ENCODE measurements at regions not wholly inside any gene's neighbourhood (a gene's known extent, or its start where the extent isn't known, plus 50 kb on each side); places are given as distances from the start of the nearest gene placed in this dataset.
A peak's percentile ranks its signal among the peaks of the same experiment; 100 is the strongest.

DNA sequence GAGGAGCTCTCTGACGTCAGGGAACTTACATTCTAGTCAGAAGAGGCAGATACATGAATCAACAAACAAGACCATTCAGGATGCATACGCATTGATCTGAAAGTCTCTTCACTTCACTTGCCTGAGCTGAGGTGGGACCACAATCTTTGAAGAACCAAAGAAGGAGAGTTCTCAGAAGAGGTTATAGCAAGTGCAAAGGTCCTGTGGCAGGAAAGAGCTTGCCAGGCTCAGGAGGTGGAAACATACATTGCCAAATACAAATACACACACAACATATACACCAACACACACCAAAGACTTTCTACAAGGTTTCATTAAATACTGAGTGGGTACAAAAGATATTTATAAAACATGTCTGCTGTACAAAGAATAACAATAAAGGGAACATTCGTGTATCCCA, 86.8 kb upstream of the GJB5 start:
- Histone ChIP-seq H3K4me3 (ENCODE audit: low read length) (no peak overlapping the region), H3K36me3 (ENCODE audit: control insufficient read depth, insufficient read depth, low read length) (no peaks in the 10 kb centered on the region), H3K9ac (ENCODE audit: low read length) (no peak overlapping the region), H3K27me3 (ENCODE audit: control insufficient read depth, insufficient read depth, low read length) (no peaks in the 10 kb centered on the region), H3K4me1 (ENCODE audit: control insufficient read depth, insufficient read depth, low read length) (no peaks in the 10 kb centered on the region), H3K27ac (ENCODE audit: low read depth, low read length) (no peak overlapping the region)

DNA sequence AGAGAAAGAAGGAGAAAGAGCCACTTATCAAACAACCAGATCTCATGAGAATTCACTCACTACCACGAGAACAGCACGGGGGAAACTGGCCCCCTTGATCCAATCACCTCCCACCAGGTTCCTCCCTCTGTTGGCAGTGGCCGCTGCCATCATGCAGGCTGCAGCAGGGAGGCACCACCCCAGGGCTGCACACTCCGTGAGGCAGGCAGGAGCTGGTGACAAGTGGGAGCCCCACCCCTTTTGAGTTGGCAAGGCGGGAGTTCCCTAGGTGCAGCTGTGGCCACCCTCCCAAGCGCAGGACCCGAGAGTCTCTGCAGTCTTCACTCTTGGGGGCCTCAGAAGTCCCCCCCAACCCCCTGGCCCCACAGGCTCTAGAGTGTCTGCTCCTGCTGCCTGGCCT, 83.9 kb upstream of the GJB5 start:
- Histone ChIP-seq H3K4me3 (ENCODE audit: low read length) (no peak overlapping the region), H3K27me3 (ENCODE audit: control insufficient read depth, insufficient read depth, low read length) (no peaks in the 10 kb centered on the region), H3K27ac (ENCODE audit: low read depth, low read length) (no peak overlapping the region), H3K36me3 (ENCODE audit: control insufficient read depth, insufficient read depth, low read length) (no peaks in the 10 kb centered on the region), H3K9ac (ENCODE audit: low read length) (no peak overlapping the region), H3K4me1 (ENCODE audit: control insufficient read depth, insufficient read depth, low read length) (no peaks in the 10 kb centered on the region)

DNA sequence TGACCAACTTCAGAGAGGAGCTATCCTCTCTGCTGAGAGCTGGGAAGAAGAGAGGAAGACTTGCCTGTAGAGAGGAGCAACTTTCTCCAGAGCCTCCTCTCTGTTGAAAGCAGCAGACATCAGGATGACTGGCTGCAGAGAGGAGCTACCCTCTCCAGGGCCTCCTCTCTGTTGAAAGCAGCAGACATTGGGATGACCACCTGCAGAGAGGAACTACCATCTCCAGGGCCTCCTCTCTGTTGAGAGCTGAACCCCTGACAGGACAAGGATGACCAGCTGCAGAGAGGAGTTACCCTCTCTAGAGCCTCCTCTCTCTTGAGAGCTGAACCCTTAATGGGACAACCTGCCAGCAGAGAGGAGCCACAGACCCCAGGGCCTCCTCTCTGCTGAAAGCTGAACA, 83.0 kb upstream of the GJB5 start:
- no peak overlapping the region for H3K27ac ChIP-seq (ENCODE audit: low read depth, low read length)
- no peak overlapping the region for H3K4me3 ChIP-seq (ENCODE audit: low read length)
- H3K27me3 ChIP-seq (ENCODE audit: control insufficient read depth, insufficient read depth, low read length) = no peaks in the 10 kb centered on the region
- H3K9ac ChIP-seq (ENCODE audit: low read length) = no peak overlapping the region
- no peaks in the 10 kb centered on the region for H3K4me1 ChIP-seq (ENCODE audit: control insufficient read depth, insufficient read depth, low read length)
- no peaks in the 10 kb centered on the region for H3K36me3 ChIP-seq (ENCODE audit: control insufficient read depth, insufficient read depth, low read length)

DNA sequence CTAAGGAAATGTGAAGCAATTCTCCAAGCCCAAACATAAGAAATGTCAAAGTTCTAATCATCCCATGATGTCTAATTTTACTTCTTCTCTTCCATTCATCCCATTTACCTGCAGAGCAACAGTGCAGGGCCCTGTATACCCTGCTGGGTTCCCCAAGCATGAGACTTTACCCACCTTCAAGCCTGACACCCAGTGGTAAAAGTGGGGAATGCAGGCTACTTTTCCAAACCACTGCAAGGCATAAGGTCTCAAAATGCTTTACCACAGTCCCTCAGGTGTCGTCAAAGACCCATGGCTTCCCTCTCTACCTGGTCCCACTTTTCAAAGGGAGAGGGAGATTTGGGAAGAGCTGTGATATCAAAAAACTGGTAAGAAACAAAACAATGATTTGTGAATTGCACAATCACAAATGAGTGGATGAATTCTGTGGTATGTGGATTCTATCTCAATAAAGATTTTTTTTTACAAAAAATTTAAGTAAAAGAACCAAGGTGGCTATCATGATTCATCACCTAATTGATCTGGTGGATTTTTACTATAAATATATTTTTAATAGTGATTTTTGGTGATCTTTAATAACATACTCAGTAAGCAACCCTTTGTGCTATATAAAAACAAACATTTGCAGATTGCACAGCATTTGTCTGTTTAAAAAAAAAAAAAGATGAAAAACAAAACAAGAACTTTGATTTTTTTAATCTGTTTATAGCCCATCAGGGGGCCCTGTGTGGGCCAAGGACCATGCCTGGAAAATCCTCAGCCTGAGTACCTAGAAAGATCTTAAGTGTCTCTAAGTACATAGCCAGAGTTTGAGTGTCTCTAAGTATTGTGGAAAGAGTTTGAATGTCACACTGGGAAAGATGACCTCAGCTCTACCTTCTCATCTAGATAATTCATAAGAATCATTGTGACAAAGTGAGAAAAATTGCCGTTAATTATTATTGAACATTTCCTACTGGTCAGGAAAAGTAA, 73.1 kb upstream of the GJB5 start:
- no peaks in the 10 kb centered on the region for H3K4me1 ChIP-seq (ENCODE audit: control insufficient read depth, insufficient read depth, low read length)
- H3K27ac ChIP-seq (ENCODE audit: low read depth, low read length) = no peak overlapping the region
- no peak overlapping the region for H3K9ac ChIP-seq (ENCODE audit: low read length)
- no peak overlapping the region for H3K4me3 ChIP-seq (ENCODE audit: low read length)
- H3K36me3 ChIP-seq (ENCODE audit: control insufficient read depth, insufficient read depth, low read length) = no peaks in the 10 kb centered on the region
- H3K27me3 ChIP-seq (ENCODE audit: control insufficient read depth, insufficient read depth, low read length) = no peaks in the 10 kb centered on the region

DNA sequence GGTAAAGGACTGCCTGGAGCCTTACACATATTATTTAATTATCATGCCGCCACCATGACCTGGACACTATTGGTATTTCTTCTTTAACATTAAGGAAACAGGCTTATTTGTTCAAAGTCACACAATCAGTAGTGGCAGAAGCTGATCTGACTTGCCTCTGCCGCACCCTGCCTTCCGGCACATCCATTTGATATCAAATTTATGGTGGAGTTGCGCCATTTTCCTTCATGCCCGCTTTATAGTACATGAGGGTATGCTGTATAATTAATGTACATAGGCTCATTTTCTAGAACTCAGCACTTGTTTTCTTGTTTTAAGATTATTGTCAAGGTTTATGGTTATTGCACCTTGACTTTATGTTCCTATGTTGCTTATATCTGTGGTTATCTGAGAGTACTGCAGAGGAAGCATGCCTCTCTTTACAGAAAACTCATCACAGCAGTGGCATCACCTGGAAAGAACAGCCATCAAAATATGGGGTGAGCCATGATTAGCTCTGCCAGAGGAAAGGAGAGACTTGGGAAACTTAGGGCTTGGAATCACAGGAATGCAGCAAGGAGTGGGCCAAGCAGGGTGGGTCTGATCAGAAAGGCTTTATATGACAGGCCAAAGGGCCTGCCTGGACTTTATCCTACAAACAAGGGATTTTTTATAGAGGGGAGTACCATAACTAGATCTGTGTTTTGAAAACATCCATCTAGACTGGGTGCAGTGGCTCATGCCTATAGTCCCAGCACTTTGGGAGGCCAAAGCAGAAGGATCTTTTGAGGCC, 72.2 kb upstream of the GJB5 start:
- Histone ChIP-seq H3K27ac (ENCODE audit: low read depth, low read length) (no peak overlapping the region), H3K36me3 (ENCODE audit: control insufficient read depth, insufficient read depth, low read length) (no peaks in the 10 kb centered on the region), H3K27me3 (ENCODE audit: control insufficient read depth, insufficient read depth, low read length) (no peaks in the 10 kb centered on the region), H3K9ac (ENCODE audit: low read length) (no peak overlapping the region), H3K4me3 (ENCODE audit: low read length) (no peak overlapping the region), H3K4me1 (ENCODE audit: control insufficient read depth, insufficient read depth, low read length) (no peaks in the 10 kb centered on the region)

DNA sequence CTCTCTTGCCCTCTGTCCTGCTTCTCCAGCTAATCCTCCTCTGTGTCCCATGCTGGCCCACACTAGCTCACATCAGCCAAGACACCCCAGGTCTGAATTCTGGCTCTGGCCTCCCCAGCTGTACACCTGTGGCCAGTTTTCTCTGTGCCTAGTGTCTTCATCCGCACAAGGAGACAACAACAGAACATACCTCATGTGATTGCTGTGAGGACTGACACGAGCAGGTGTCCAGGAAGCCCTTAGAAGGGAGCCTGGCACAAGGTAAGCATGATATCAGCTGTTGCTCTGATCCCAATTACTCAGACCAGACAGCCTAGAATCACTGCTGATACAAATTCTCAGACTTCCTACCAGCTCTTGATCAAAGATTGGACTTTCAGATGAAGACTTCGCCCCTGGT, 71.2 kb upstream of the GJB5 start:
- Histone ChIP-seq H3K4me1 (ENCODE audit: control insufficient read depth, insufficient read depth, low read length) (no peaks in the 10 kb centered on the region), H3K27ac (ENCODE audit: low read depth, low read length) (no peak overlapping the region), H3K4me3 (ENCODE audit: low read length) (no peak overlapping the region), H3K9ac (ENCODE audit: low read length) (no peak overlapping the region), H3K36me3 (ENCODE audit: control insufficient read depth, insufficient read depth, low read length) (no peaks in the 10 kb centered on the region), H3K27me3 (ENCODE audit: control insufficient read depth, insufficient read depth, low read length) (no peaks in the 10 kb centered on the region)

DNA sequence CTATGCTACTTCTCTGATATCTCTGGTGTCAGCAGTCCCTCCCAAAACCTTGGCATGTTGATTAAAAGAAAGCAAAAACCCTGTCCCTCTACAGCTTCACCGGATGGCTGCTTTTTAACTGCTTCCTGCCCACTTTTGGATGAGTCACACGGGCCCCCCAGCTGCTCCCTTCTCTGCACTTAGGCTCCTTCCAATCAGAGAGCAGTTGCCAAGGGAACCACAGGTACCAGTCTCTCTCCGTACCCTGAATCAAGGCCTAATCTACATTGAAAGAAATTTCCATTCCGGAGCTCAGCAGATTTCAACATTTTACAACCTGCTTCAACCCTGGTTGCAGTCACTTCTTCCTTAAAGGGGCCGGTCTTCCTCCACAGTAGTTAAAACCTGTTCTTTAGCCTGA, 70.6 kb upstream of the GJB5 start:
- no peak overlapping the region for H3K27ac ChIP-seq (ENCODE audit: low read depth, low read length)

DNA sequence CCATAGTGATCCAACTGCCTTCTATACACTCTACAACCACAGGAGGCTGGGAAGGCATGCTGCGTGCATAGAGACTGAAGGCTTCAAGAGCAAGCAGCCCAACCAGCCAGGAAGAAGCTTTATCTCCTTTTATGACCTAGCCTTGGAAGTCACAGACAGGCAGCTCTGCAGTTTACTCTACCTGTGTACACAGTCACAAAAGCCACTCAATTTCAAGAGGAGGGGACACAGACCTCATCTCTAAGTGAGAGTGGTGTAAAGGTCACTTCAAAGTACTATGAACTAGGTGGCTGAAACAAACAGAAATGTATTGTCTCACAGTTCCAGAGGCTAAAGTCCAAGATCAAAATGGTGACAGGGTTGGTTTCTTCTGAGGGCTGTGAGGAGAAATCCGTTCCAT, 69.6 kb upstream of the GJB5 start:
- no peaks in the 10 kb centered on the region for H3K36me3 ChIP-seq (ENCODE audit: control insufficient read depth, insufficient read depth, low read length)
- H3K4me3 ChIP-seq (ENCODE audit: low read length) = no peak overlapping the region
- H3K4me1 ChIP-seq (ENCODE audit: control insufficient read depth, insufficient read depth, low read length) = no peaks in the 10 kb centered on the region
- no peak overlapping the region for H3K9ac ChIP-seq (ENCODE audit: low read length)
- H3K27ac ChIP-seq (ENCODE audit: low read depth, low read length) = no peak overlapping the region
- no peaks in the 10 kb centered on the region for H3K27me3 ChIP-seq (ENCODE audit: control insufficient read depth, insufficient read depth, low read length)

More for the DNA sequence above, 70.6 kb upstream of the GJB5 start:
- no peaks in the 10 kb centered on the region for H3K27me3 ChIP-seq (ENCODE audit: control insufficient read depth, insufficient read depth, low read length)
- H3K36me3 ChIP-seq (ENCODE audit: control insufficient read depth, insufficient read depth, low read length) = no peaks in the 10 kb centered on the region
- H3K9ac ChIP-seq (ENCODE audit: low read length) = no peak overlapping the region
- H3K4me3 ChIP-seq (ENCODE audit: low read length) = peak overlapping the region; percentile 44
- H3K4me1 ChIP-seq (ENCODE audit: control insufficient read depth, insufficient read depth, low read length) = no peaks in the 10 kb centered on the region

DNA sequence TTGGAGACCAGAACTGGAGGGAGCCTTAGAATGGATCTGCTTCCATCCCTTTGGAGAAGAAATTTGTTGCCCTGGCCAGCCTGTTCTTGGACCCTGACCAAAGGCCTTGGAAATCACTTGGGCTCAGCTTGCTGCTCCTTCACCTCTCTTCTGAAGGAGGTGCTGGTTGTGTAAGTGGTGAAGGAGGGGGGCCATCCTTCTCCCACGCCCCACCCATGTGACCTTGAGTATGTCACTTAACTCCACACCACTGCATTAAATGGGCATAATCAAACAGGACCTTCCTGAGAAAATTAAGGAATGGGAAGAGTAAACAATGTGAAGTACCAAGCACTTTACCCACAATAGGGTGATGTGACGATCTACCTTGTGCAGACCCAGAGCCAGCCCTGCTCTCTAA, 68.3 kb upstream of the GJB5 start:
- no peaks in the 10 kb centered on the region for H3K27me3 ChIP-seq (ENCODE audit: control insufficient read depth, insufficient read depth, low read length)
- no peaks in the 10 kb centered on the region for H3K4me1 ChIP-seq (ENCODE audit: control insufficient read depth, insufficient read depth, low read length)
- H3K9ac ChIP-seq (ENCODE audit: low read length) = no peak overlapping the region

DNA sequence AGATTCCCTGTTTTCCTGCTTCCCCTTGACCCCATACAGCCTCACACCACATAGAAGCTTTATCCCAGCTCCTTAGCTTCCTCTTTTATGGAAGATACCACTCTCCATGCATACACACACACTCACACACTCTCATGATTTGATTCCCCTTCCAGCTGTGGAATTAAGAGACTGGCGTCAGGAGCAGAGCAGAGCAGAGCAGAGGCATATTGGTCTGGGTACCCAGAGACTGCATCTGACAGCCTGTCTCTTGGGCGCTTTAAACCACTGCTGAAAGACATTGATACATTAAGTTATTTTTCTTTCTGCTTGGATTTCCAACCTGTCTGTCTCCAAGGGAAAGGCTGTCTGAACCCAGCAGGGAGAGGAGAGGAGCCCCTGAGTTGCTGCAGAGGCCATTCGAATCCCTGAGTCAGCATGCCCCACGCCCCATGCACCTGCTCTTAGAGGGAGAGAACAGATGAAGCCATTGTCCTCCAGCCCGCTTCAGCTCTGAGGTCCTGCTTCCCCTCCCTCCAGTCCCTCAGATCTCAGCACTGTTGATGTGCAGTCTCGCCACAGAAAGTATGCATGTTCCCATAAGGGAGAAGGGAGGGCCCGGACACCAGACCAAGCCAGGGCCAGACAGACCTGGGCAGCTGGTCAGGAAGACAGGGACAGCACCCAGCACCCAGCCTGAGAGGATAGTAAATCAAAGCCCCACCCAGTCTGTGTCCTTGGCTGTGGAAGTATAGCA, 66.7 kb upstream of the GJB5 start:
- Histone ChIP-seq H3K27me3 (ENCODE audit: control insufficient read depth, insufficient read depth, low read length) (no peaks in the 10 kb centered on the region), H3K36me3 (ENCODE audit: control insufficient read depth, insufficient read depth, low read length) (no peaks in the 10 kb centered on the region), H3K4me3 (ENCODE audit: low read length) (no peak overlapping the region), H3K27ac (ENCODE audit: low read depth, low read length) (no peak overlapping the region), H3K9ac (ENCODE audit: low read length) (no peak overlapping the region), H3K4me1 (ENCODE audit: control insufficient read depth, insufficient read depth, low read length) (no peaks in the 10 kb centered on the region)

More for the DNA sequence above, 68.3 kb upstream of the GJB5 start:
- Histone ChIP-seq H3K36me3 (ENCODE audit: control insufficient read depth, insufficient read depth, low read length) (no peaks in the 10 kb centered on the region), H3K4me3 (ENCODE audit: low read length) (no peak overlapping the region), H3K27ac (ENCODE audit: low read depth, low read length) (no peak overlapping the region)

DNA sequence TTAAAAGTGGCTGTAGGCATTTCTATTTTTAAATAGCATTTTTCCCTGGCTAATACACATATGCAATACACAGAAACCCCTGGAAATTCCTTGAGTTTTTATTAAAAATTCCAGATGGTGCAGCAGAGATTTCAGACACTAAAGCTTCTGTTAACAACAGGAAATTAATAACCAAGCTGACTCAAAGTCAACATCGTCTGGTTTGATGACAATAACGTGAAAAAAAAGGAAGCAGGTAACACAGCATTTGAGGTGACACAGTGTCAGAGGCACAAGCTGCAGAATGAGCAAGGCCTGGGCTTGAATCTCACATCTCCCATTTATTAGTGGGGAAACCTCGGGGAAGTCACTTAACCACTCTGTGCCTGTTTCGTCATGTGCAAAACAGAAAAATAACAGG, 64.6 kb upstream of the GJB5 start:
- H3K27ac ChIP-seq (ENCODE audit: low read depth, low read length) = no peak overlapping the region
- no peak overlapping the region for H3K4me3 ChIP-seq (ENCODE audit: low read length)
- no peaks in the 10 kb centered on the region for H3K36me3 ChIP-seq (ENCODE audit: control insufficient read depth, insufficient read depth, low read length)
- no peaks in the 10 kb centered on the region for H3K4me1 ChIP-seq (ENCODE audit: control insufficient read depth, insufficient read depth, low read length)
- no peak overlapping the region for H3K9ac ChIP-seq (ENCODE audit: low read length)
- no peaks in the 10 kb centered on the region for H3K27me3 ChIP-seq (ENCODE audit: control insufficient read depth, insufficient read depth, low read length)

DNA sequence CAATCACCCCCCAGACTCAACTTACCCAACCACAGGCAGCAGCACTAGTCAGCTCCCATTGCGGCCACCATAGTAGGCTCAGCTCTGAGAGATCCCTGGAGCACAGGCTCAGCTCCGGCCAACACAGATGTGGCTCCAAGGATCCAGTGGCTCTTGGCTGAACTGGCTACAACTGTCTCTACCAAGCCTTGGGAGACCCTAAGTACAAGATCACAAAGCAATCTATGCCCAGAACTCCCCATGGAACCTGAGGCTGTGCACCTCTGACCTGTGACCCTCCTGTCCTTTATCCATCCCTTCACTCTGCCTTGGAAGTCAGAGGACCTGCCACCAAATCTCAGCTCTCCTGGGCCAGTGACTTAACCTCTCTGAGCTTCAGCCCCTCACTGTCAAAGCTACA, 61.8 kb upstream of the GJB5 start:
- H3K36me3 ChIP-seq (ENCODE audit: control insufficient read depth, insufficient read depth, low read length) = no peaks in the 10 kb centered on the region
- H3K4me1 ChIP-seq (ENCODE audit: control insufficient read depth, insufficient read depth, low read length) = no peaks in the 10 kb centered on the region
- no peak overlapping the region for H3K27ac ChIP-seq (ENCODE audit: low read depth, low read length)
- no peak overlapping the region for H3K4me3 ChIP-seq (ENCODE audit: low read length)
- no peaks in the 10 kb centered on the region for H3K27me3 ChIP-seq (ENCODE audit: control insufficient read depth, insufficient read depth, low read length)
- H3K9ac ChIP-seq (ENCODE audit: low read length) = no peak overlapping the region

Measured in rectal smooth muscle tissue (tissue), 1 donor.